ENCODE measurements at regions not wholly inside any gene's neighbourhood (a gene's known extent, or its start where the extent isn't known, plus 50 kb on each side); places are given as distances from the start of the nearest gene placed in this dataset.

- H3K27me3 ChIP-seq (ENCODE audit: low read length): no peaks in the 10 kb centered on the region
- H3K36me3 ChIP-seq (ENCODE audit: low read length): no peaks in the 10 kb centered on the region
- no peak overlapping the region for H3K4me3 ChIP-seq (ENCODE audit: insufficient read depth, low read length, poor library complexity, severe bottlenecking)
- no peak for TF ChIP-seq CTCF (IDR thresholded peaks at IDR 0.05; ENCODE audit: insufficient read depth, low read length, poor library complexity, severe bottlenecking)
- no peak for TF ChIP-seq EZH2phosphoT487 (conservative IDR thresholded peaks at IDR 0.05; ENCODE audit: low read length)
- no peaks in the 10 kb centered on the region for H3K9me3 ChIP-seq (ENCODE audit: insufficient read depth, low read length)
- no peaks in the 10 kb centered on the region for H4K20me1 ChIP-seq (ENCODE audit: low read depth, low read length)
- no peak overlapping the region for H2AFZ ChIP-seq (ENCODE audit: low read depth, low read length, severe bottlenecking)
- no peak overlapping the region for H3K27ac ChIP-seq (ENCODE audit: low read depth, low read length)
- no peak overlapping the region for H3K9ac ChIP-seq (ENCODE audit: low read length)
- H3K9me2 ChIP-seq (replicated peaks; ENCODE audit: insufficient read depth, low read length): no peaks in the 10 kb centered on the region
- H3K79me2 ChIP-seq (ENCODE audit: insufficient read depth, low read length): no peaks in the 10 kb centered on the region
- H3F3A ChIP-seq (ENCODE audit: insufficient read depth): no peaks in the 10 kb centered on the region
- H3K4me2 ChIP-seq (ENCODE audit: low read depth, low read length, poor library complexity, severe bottlenecking): no peak overlapping the region
These were observed 51.3 kb upstream of the PRELP start for GRCh38 chr1:203424285-203424684.

GRCh38 chr1:203424861-203425662 is 50.5 kb upstream of the PRELP start:
- TF ChIP-seq CTCF (IDR thresholded peaks at IDR 0.05; ENCODE audit: insufficient read depth, low read length, poor library complexity, severe bottlenecking): no peak
- TF ChIP-seq EZH2phosphoT487 (conservative IDR thresholded peaks at IDR 0.05; ENCODE audit: low read length): no peak
- Histone ChIP-seq H3K27me3 (ENCODE audit: low read length) (no peaks in the 10 kb centered on the region), H3K9me3 (ENCODE audit: insufficient read depth, low read length) (no peaks in the 10 kb centered on the region), H3K4me3 (ENCODE audit: insufficient read depth, low read length, poor library complexity, severe bottlenecking) (no peak overlapping the region), H3K9me2 (replicated peaks; ENCODE audit: insufficient read depth, low read length) (no peaks in the 10 kb centered on the region), H3K36me3 (ENCODE audit: low read length) (no peaks in the 10 kb centered on the region), H3F3A (ENCODE audit: insufficient read depth) (no peaks in the 10 kb centered on the region), H3K4me2 (ENCODE audit: low read depth, low read length, poor library complexity, severe bottlenecking) (no peak overlapping the region), H2AFZ (ENCODE audit: low read depth, low read length, severe bottlenecking) (no peak overlapping the region), H3K9ac (ENCODE audit: low read length) (no peak overlapping the region), H4K20me1 (ENCODE audit: low read depth, low read length) (no peaks in the 10 kb centered on the region), H3K79me2 (ENCODE audit: insufficient read depth, low read length) (no peaks in the 10 kb centered on the region), H3K27ac (ENCODE audit: low read depth, low read length) (no peak overlapping the region)

GRCh38 chr1:203425663-203425975 is 50.0 kb upstream of the PRELP start:
- Histone ChIP-seq H3K9ac (ENCODE audit: low read length) (no peak overlapping the region), H3K79me2 (ENCODE audit: insufficient read depth, low read length) (no peaks in the 10 kb centered on the region), H3F3A (ENCODE audit: insufficient read depth) (no peaks in the 10 kb centered on the region), H2AFZ (ENCODE audit: low read depth, low read length, severe bottlenecking) (no peak overlapping the region), H3K4me2 (ENCODE audit: low read depth, low read length, poor library complexity, severe bottlenecking) (no peak overlapping the region), H3K27ac (ENCODE audit: low read depth, low read length) (no peak overlapping the region), H3K27me3 (ENCODE audit: low read length) (no peaks in the 10 kb centered on the region), H3K9me2 (replicated peaks; ENCODE audit: insufficient read depth, low read length) (no peaks in the 10 kb centered on the region), H3K4me3 (ENCODE audit: insufficient read depth, low read length, poor library complexity, severe bottlenecking) (no peak overlapping the region), H3K9me3 (ENCODE audit: insufficient read depth, low read length) (no peaks in the 10 kb centered on the region), H4K20me1 (ENCODE audit: low read depth, low read length) (no peaks in the 10 kb centered on the region), H3K36me3 (ENCODE audit: low read length) (no peaks in the 10 kb centered on the region)
- no peak for TF ChIP-seq CTCF (IDR thresholded peaks at IDR 0.05; ENCODE audit: insufficient read depth, low read length, poor library complexity, severe bottlenecking)
- no peak for TF ChIP-seq EZH2phosphoT487 (conservative IDR thresholded peaks at IDR 0.05; ENCODE audit: low read length)

All from SU-DHL-6 (cell line).